SK-N-SH (cell line): ENCODE measurements at regions not wholly inside any gene's neighbourhood (a gene's known extent, or its start where the extent isn't known, plus 50 kb on each side); places are given as distances from the start of the nearest gene placed in this dataset.

ENCODE experiments used
- CTCF ChIA-PET: fragments of 300-600, 350-600 bp; formaldehyde crosslinking; extraction: SDS; loops from one replicate; lab custom pipeline; 2021; lab: Yijun Ruan, JAX
- POLR2A ChIA-PET: fragments of 350-600 bp; sonication (Branson Sonifier 250); formaldehyde crosslinking; extraction: SDS; loops from one replicate; lab custom pipeline; 2020; ENCODE audit warnings: antibody characterized with exemption, inconsistent platforms; lab: Yijun Ruan, JAX
- DNase-seq: peaks from one replicate; pipeline ENCODE4 v3.0.0; 2012
- H2AFZ ChIP-seq: fragments of 200-600 bp; sonication (generic); 2 replicates; pipeline ENCODE4 v1.8.1; 2016; ENCODE audit warnings: antibody characterized with exemption, mild to moderate bottlenecking, low read depth
- H3F3A ChIP-seq: fragments of 200-600 bp; sonication (generic); replicated peaks from 2 replicates; pipeline ENCODE3; 2016; ENCODE audit warnings: antibody characterized with exemption, mild to moderate bottlenecking; ENCODE audit not compliant: insufficient read depth
- H3K27ac ChIP-seq, 2 experiments: fragments of 200-500 bp in 1 of 2; fragments of 200-600 bp in 1 of 2; sonication (Bioruptor generic) in 1 of 2; sonication (generic), shearing (Covaris generic) in 1 of 2; 2 replicates each; pipeline versions ENCODE4 v1.5.1 to v1.6.1; 2014 to 2016; ENCODE audit warnings: low read depth in 2 of 2, inconsistent platforms in 1 of 2, low read length in 1 of 2, mild to moderate bottlenecking in 1 of 2, mixed read lengths in 1 of 2
- H3K27me3 ChIP-seq: fragments of 200-600 bp; sonication (generic), shearing (Covaris generic); 2 replicates; pipeline ENCODE4 v1.6.1; 2016; ENCODE audit warnings: mixed run types; ENCODE audit not compliant: insufficient read depth
- H3K36me3 ChIP-seq, 2 experiments: fragments of 200-500 bp in 1 of 2; fragments of 200-600 bp in 1 of 2; sonication (Bioruptor generic) in 1 of 2; sonication (generic) in 1 of 2; replicated peaks in 1 of 2; 2 replicates each; pipeline versions ENCODE3 to v1.5.1; 2014 to 2016; ENCODE audit warnings: low read length in 1 of 2, mild to moderate bottlenecking in 1 of 2; ENCODE audit not compliant: insufficient read depth in 2 of 2, control insufficient read depth in 1 of 2
- H3K4me1 ChIP-seq, 2 experiments: fragments of 200-500 bp in 1 of 2; fragments of 200-600 bp in 1 of 2; sonication (Bioruptor generic) in 1 of 2; sonication (generic), shearing (Covaris generic) in 1 of 2; 2 replicates each; pipeline versions ENCODE4 v1.5.1 to v1.6.1; 2014 to 2016; ENCODE audit warnings: low read depth in 1 of 2, low read length in 1 of 2, mixed run types in 1 of 2; ENCODE audit not compliant: insufficient read depth in 2 of 2, control insufficient read depth in 1 of 2
- H3K4me2 ChIP-seq: fragments of 200-600 bp; sonication (generic), shearing (Covaris generic); 2 replicates; pipeline ENCODE4 v1.6.1; 2017; ENCODE audit warnings: mixed run types
- H3K4me3 ChIP-seq, 2 experiments: fragments of 200-500 bp in 1 of 2; fragments of 200-600 bp in 1 of 2; sonication (Bioruptor generic) in 1 of 2; sonication (generic), shearing (Covaris generic) in 1 of 2; 2 replicates each; pipeline versions ENCODE4 v1.5.1 to v1.8.1; 2014 to 2016; ENCODE audit warnings: low read depth in 2 of 2, inconsistent platforms in 1 of 2, low read length in 1 of 2, mild to moderate bottlenecking in 1 of 2, mixed read lengths in 1 of 2, moderate library complexity in 1 of 2
- H3K79me2 ChIP-seq: fragments of 200-600 bp; sonication (generic); 2 replicates; pipeline ENCODE4 v1.8.1; 2017; ENCODE audit warnings: mild to moderate bottlenecking; ENCODE audit not compliant: insufficient read depth
- H3K9ac ChIP-seq: fragments of 200-600 bp; sonication (generic); 2 replicates; pipeline ENCODE4 v1.6.1; 2017; ENCODE audit warnings: mixed run types
- H3K9me2 ChIP-seq: fragments of 200-600 bp; sonication (generic); 2 replicates; pipeline ENCODE4 v1.6.1; 2017; ENCODE audit warnings: mixed run types
- H3K9me3 ChIP-seq: fragments of 200-600 bp; sonication (generic); 2 replicates; pipeline ENCODE4 v1.6.1; 2017; ENCODE audit warnings: mixed run types, mild to moderate bottlenecking, moderate library complexity
- H4K20me1 ChIP-seq: fragments of 200-600 bp; sonication (generic); 2 replicates; pipeline ENCODE4 v1.6.1; 2017; ENCODE audit warnings: mild to moderate bottlenecking, mixed run types; ENCODE audit not compliant: insufficient read depth
- EP300 ChIP-seq, 2 experiments: IDR thresholded peaks; 2 replicates each; pipeline versions ENCODE4 v1.4.0 to v1.6.1; 2012; ENCODE audit warnings: borderline replicate concordance in 1 of 2, low read depth in 1 of 2, low read length in 1 of 2
- EZH2phosphoT487 ChIP-seq: fragments of 200-600 bp; sonication (generic); IDR thresholded peaks from 2 replicates; pipeline ENCODE4 v1.6.1; 2017; ENCODE audit warnings: low read depth, mixed run types, mild to moderate bottlenecking, antibody characterized with exemption, moderate library complexity, borderline replicate concordance
- MAX ChIP-seq: IDR thresholded peaks from 2 replicates; pipeline ENCODE4 v1.4.0; 2012; ENCODE audit warnings: low read depth
- MXI1 ChIP-seq: IDR thresholded peaks from 2 replicates; pipeline ENCODE4 v1.6.1; 2012; ENCODE audit warnings: mild to moderate bottlenecking, low read depth, low read length, improper control_type of control experiment
- NFIC ChIP-seq: IDR thresholded peaks from 2 replicates; pipeline ENCODE4 v1.4.0; 2012; ENCODE audit warnings: borderline replicate concordance
- PBX3 ChIP-seq: IDR thresholded peaks from 2 replicates; pipeline ENCODE4; 2012
- RFX5 ChIP-seq: IDR thresholded peaks from 2 replicates; pipeline ENCODE4 v1.6.1; 2012; ENCODE audit warnings: mild to moderate bottlenecking, improper control_type of control experiment, low read length
- TAF1 ChIP-seq: IDR thresholded peaks from 2 replicates; pipeline ENCODE4 v1.6.1; 2012; ENCODE audit warnings: low read depth, mild to moderate bottlenecking, low read length, moderate library complexity, borderline replicate concordance
- TEAD4 ChIP-seq: IDR thresholded peaks from 2 replicates; pipeline ENCODE4 v1.4.0; 2012; ENCODE audit warnings: mild to moderate bottlenecking, borderline replicate concordance; ENCODE audit not compliant: insufficient read depth
- ZBTB33 ChIP-seq: IDR thresholded peaks from 2 replicates; pipeline ENCODE4 v1.4.0; 2012; ENCODE audit warnings: low read depth, borderline replicate concordance
- WGBS: methylation state at CpG from one replicate; pipeline ENCODE4 v1.1.6; 2017; ENCODE audit warnings: low lambda C conversion rate; 5-methylcytosine and 5-hydroxymethylcytosine counted together
- TF ChIP-seq, protein P1 (sequence below): fragments of 150-350 bp; IDR thresholded peaks from 2 replicates; pipeline ENCODE4 v1.6.1; 2017; ENCODE audit warnings: antibody characterized with exemption, low read length, low read depth, borderline replicate concordance
- TF ChIP-seq, protein P2 (sequence below): fragments of 150-350 bp; IDR thresholded peaks from 2 replicates; pipeline ENCODE4 v1.6.1; 2016; ENCODE audit warnings: mild to moderate bottlenecking, low read depth, low read length

GRCh38 chr16:86406056-86406455 lies 104.3 kb upstream of the FOXF1 start:
- 69% methylated on average over 10 of the region's 10 CpGs for WGBS
- no peak for DNase-seq
- Histone ChIP-seq H3F3A (no peaks in the 10 kb centered on the region), H4K20me1 (no peaks in the 10 kb centered on the region), H3K27ac (no peak overlapping the region), H3K4me3 (no peak overlapping the region), H3K79me2 (no peaks in the 10 kb centered on the region), H3K36me3 (no peaks in the 10 kb centered on the region), H3K9ac (no peak overlapping the region), H3K4me1 (no peaks in the 10 kb centered on the region), H3K27me3 (peaks cover 8% of the 10 kb centered on the region; the same call in 1 of the 2 replicates), H3K9me3 (no peaks in the 10 kb centered on the region), H3K4me2 (no peak overlapping the region), H3K9me2 (no peaks in the 10 kb centered on the region), H2AFZ (no peak overlapping the region)
- TF ChIP-seq MXI1: no peak
- TF ChIP-seq, protein P1, sequence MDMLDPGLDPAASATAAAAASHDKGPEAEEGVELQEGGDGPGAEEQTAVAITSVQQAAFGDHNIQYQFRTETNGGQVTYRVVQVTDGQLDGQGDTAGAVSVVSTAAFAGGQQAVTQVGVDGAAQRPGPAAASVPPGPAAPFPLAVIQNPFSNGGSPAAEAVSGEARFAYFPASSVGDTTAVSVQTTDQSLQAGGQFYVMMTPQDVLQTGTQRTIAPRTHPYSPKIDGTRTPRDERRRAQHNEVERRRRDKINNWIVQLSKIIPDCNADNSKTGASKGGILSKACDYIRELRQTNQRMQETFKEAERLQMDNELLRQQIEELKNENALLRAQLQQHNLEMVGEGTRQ: no peak
- CTCF ChIA-PET: no interaction called here
- POLR2A ChIA-PET: no interaction called here

- H3K9me3 ChIP-seq: no peaks in the 10 kb centered on the region
- no peak overlapping the region for H3K27ac ChIP-seq
- no peaks in the 10 kb centered on the region for H4K20me1 ChIP-seq
- POLR2A ChIA-PET: no interaction called here
- H3F3A ChIP-seq: no peaks in the 10 kb centered on the region
- CTCF ChIA-PET: no interaction called here
- H3K36me3 ChIP-seq: no peaks in the 10 kb centered on the region
- no peak for TF ChIP-seq MXI1
- no peak for TF ChIP-seq MAX
- TF ChIP-seq, protein P2, sequence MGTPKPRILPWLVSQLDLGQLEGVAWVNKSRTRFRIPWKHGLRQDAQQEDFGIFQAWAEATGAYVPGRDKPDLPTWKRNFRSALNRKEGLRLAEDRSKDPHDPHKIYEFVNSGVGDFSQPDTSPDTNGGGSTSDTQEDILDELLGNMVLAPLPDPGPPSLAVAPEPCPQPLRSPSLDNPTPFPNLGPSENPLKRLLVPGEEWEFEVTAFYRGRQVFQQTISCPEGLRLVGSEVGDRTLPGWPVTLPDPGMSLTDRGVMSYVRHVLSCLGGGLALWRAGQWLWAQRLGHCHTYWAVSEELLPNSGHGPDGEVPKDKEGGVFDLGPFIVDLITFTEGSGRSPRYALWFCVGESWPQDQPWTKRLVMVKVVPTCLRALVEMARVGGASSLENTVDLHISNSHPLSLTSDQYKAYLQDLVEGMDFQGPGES: no peak
- TF ChIP-seq NFIC: no peak
- no peak for TF ChIP-seq TEAD4
- TF ChIP-seq ZBTB33: no peak
- no peak for TF ChIP-seq PBX3
- TF ChIP-seq RFX5: no peak
- TF ChIP-seq TAF1: no peak
- TF ChIP-seq EZH2phosphoT487: no peak
- no peak for TF ChIP-seq EP300 (IDR thresholded peaks at IDR 0.05; ENCODE audit: borderline replicate concordance in 1 of 2, low read depth in 1 of 2, low read length in 1 of 2)
- H3K79me2 ChIP-seq: no peaks in the 10 kb centered on the region
- H3K4me2 ChIP-seq: no peak overlapping the region
- 43% methylated on average over 4 of the region's 4 CpGs for WGBS
- no peak for DNase-seq
- H3K4me1 ChIP-seq: no peaks in the 10 kb centered on the region
- no peaks in the 10 kb centered on the region for H3K9me2 ChIP-seq
- H3K9ac ChIP-seq: no peak overlapping the region
- no peak overlapping the region for H2AFZ ChIP-seq
- no peak overlapping the region for H3K4me3 ChIP-seq
- H3K27me3 ChIP-seq: peaks cover 9% of the 10 kb centered on the region; the same call in 1 of the 2 replicates
Measured at GRCh38 chr16:86408685-86409084, 101.6 kb upstream of the FOXF1 start.
